ENCODE measurements at regions not wholly inside any gene's neighbourhood (a gene's known extent, or its start where the extent isn't known, plus 50 kb on each side); places are given as distances from the start of the nearest gene placed in this dataset.

GRCh38 chr9:126025991-126026390, 278.8 kb downstream of the PBX3 start:
- TF ChIP-seq POLR2AphosphoS5 (IDR thresholded peaks at IDR 0.05; ENCODE audit: low read depth, low read length) (no peak), REST (IDR thresholded peaks at IDR 0.05; ENCODE audit: insufficient read depth in 1 of 2, low read depth in 2 of 2, low read length in 2 of 2) (no peak), SIN3A (IDR thresholded peaks at IDR 0.05; ENCODE audit: borderline replicate concordance, insufficient read depth, low read length) (no peak), TAF1 (IDR thresholded peaks at IDR 0.05; ENCODE audit: borderline replicate concordance, insufficient read depth, low read length) (no peak), FOXP2 (optimal IDR thresholded peaks at IDR 0.05; ENCODE audit: borderline replicate concordance, extremely low read depth, extremely low read length, insufficient read depth) (no peak)

DNA sequence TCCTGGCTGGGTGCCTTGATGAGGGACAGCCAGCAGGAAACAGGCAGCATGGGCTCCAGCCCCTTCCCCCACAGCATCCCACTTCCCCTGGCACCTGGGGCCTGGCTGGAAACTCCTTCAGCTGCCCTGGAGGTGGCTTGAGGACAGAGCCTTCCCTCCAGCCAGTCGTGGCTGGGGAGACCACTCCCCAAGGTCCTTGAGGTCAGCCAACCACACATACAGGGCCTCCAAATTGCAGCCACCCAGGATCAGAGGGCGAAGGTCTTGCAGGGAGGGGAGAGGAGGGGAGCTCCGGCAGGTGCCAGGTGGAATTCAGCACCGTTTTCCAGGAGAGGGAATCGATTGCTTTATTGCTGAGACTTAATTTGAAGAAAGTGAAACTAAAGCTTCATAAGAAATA, 280.4 kb downstream of the PBX3 start:
- TF ChIP-seq SIN3A (IDR thresholded peaks at IDR 0.05; ENCODE audit: borderline replicate concordance, insufficient read depth, low read length) (no peak), POLR2AphosphoS5 (IDR thresholded peaks at IDR 0.05; ENCODE audit: low read depth, low read length) (no peak), REST (IDR thresholded peaks at IDR 0.05; ENCODE audit: insufficient read depth in 1 of 2, low read depth in 2 of 2, low read length in 2 of 2) (no peak), TAF1 (IDR thresholded peaks at IDR 0.05; ENCODE audit: borderline replicate concordance, insufficient read depth, low read length) (no peak), FOXP2 (optimal IDR thresholded peaks at IDR 0.05; ENCODE audit: borderline replicate concordance, extremely low read depth, extremely low read length, insufficient read depth) (no peak)

DNA sequence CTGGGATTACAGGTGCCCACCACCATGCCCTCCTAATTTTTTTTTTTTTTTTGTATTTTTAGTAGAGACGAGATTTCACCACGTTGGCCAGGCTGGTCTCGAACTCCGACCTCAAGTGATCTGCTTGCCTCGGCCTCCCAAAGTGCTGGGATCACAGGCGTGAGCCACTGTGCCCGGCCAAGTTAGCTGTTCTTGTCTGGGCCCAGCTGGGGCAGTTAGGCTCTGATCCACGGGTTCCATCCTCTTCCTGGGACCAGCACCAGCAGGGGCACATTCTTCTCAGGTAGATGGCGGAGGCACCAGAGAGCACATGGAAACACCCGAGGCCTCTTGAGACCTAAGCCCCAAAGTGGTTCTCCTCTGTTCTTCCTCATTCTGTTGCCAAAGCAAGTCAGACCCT, 281.6 kb downstream of the PBX3 start:
- TF ChIP-seq FOXP2 (optimal IDR thresholded peaks at IDR 0.05; ENCODE audit: borderline replicate concordance, extremely low read depth, extremely low read length, insufficient read depth) (no peak), SIN3A (IDR thresholded peaks at IDR 0.05; ENCODE audit: borderline replicate concordance, insufficient read depth, low read length) (no peak)

GRCh38 chr9:126030716-126031115, 283.5 kb downstream of the PBX3 start:
- TF ChIP-seq FOXP2 (optimal IDR thresholded peaks at IDR 0.05; ENCODE audit: borderline replicate concordance, extremely low read depth, extremely low read length, insufficient read depth) (no peak), SIN3A (IDR thresholded peaks at IDR 0.05; ENCODE audit: borderline replicate concordance, insufficient read depth, low read length) (no peak), TAF1 (IDR thresholded peaks at IDR 0.05; ENCODE audit: borderline replicate concordance, insufficient read depth, low read length) (no peak), REST (IDR thresholded peaks at IDR 0.05; ENCODE audit: insufficient read depth in 1 of 2, low read depth in 2 of 2, low read length in 2 of 2) (no peak), POLR2AphosphoS5 (IDR thresholded peaks at IDR 0.05; ENCODE audit: low read depth, low read length) (no peak)

GRCh38 chr9:126031116-126031515, 283.9 kb downstream of the PBX3 start:
- TF ChIP-seq TAF1 (IDR thresholded peaks at IDR 0.05; ENCODE audit: borderline replicate concordance, insufficient read depth, low read length), result no peak
- no peak for TF ChIP-seq REST (IDR thresholded peaks at IDR 0.05; ENCODE audit: insufficient read depth in 1 of 2, low read depth in 2 of 2, low read length in 2 of 2)
- TF ChIP-seq POLR2AphosphoS5 (IDR thresholded peaks at IDR 0.05; ENCODE audit: low read depth, low read length), result no peak
- no peak for TF ChIP-seq SIN3A (IDR thresholded peaks at IDR 0.05; ENCODE audit: borderline replicate concordance, insufficient read depth, low read length)
- TF ChIP-seq FOXP2 (optimal IDR thresholded peaks at IDR 0.05; ENCODE audit: borderline replicate concordance, extremely low read depth, extremely low read length, insufficient read depth), result no peak

Measured in PFSK-1 (cell line).